Uterus (tissue), 3 donors: ENCODE measurements at regions not wholly inside any gene's neighbourhood (a gene's known extent, or its start where the extent isn't known, plus 50 kb on each side); places are given as distances from the start of the nearest gene placed in this dataset.

ENCODE experiments used
- DNase-seq, 2 donors: peaks; one replicate each; pipeline ENCODE4 v3.0.0-alpha.2; 2019 to 2020
- H3K27ac ChIP-seq, 2 donors: fragments of 200-600 bp; sonication (generic); 1 replicate in 1 of 2; 2 replicates in 1 of 2; pipeline ENCODE4 v1.5.1; 2016 to 2018
- H3K27me3 ChIP-seq, 2 donors: fragments of 200-600 bp; sonication (generic); one replicate each; pipeline ENCODE4 v1.5.1; 2018 to 2019; ENCODE audit warnings: control low read depth in 1 of 2
- H3K36me3 ChIP-seq, 2 donors: fragments of 200-600 bp; sonication (generic); one replicate each; pipeline ENCODE4 v1.5.1; 2019; ENCODE audit warnings: control low read depth in 1 of 2
- H3K4me1 ChIP-seq, 2 donors: fragments of 200-600 bp; sonication (generic); one replicate each; pipeline ENCODE4 v1.5.1; 2018 to 2019; ENCODE audit warnings: control low read depth in 1 of 2
- H3K4me3 ChIP-seq, 2 donors: fragments of 200-600 bp; sonication (generic); 1 replicate in 1 of 2; 2 replicates in 1 of 2; pipeline ENCODE4 v1.5.1; 2018 to 2019; ENCODE audit warnings: mild to moderate bottlenecking in 1 of 2
- H3K9me3 ChIP-seq, 2 donors: fragments of 200-600 bp; sonication (generic); one replicate each; pipeline ENCODE4 v1.5.1; 2019; ENCODE audit warnings: control low read depth in 1 of 2
- CTCF ChIP-seq, 4 experiments: fragments of 200-600 bp in 2 of 4; fragments of 450-650 bp in 2 of 4; sonication (generic) in 2 of 4; IDR thresholded peaks; one replicate each; pipeline ENCODE4 v1.5.1; 2016 to 2019; ENCODE audit warnings: antibody characterized with exemption in 4 of 4, mild to moderate bottlenecking in 2 of 4, moderate library complexity in 1 of 4
- POLR2A ChIP-seq, 2 donors: fragments of 450-650 bp; IDR thresholded peaks; one replicate each; pipeline ENCODE4 v1.6.1; 2016; ENCODE audit warnings: antibody characterized with exemption in 2 of 2, mild to moderate bottlenecking in 1 of 2, moderate library complexity in 1 of 2
- intact Hi-C: fragments of 100-400 bp; cut with DNase I; formaldehyde crosslinking; loops from one replicate; pipeline ENCODE4 v1.15.1; 2023; ENCODE audit warnings: low total_unique reads
- donor health status: DM: yes; HTN: yes; CAD: no.

- Histone ChIP-seq H3K4me3 (no peak overlapping the region), H3K4me1 (peaks cover 0 to 23% of the 10 kb centered on the region in 2 donors), H3K27ac (no peak overlapping the region), H3K36me3 (no peaks in the 10 kb centered on the region), H3K27me3 (peaks cover 2 to 37% of the 10 kb centered on the region in 2 donors), H3K9me3 (no peaks in the 10 kb centered on the region)
- DNase-seq, result no peak
- intact Hi-C loops, result no loop called here
- TF ChIP-seq CTCF (IDR thresholded peaks at IDR 0.05) (no peak), POLR2A (IDR thresholded peaks at IDR 0.05) (no peak)
Observed at GRCh38 chr3:44001072-44001471, 240.6 kb upstream of the TOPAZ1 start.

GRCh38 chr3:44003801-44004200, 237.9 kb upstream of the TOPAZ1 start:
- Histone ChIP-seq H3K27ac (no peak overlapping the region), H3K27me3 (peaks cover 0 to 16% of the 10 kb centered on the region in 2 donors), H3K4me1 (peaks cover 0 to 6% of the 10 kb centered on the region in 2 donors), H3K9me3 (no peaks in the 10 kb centered on the region), H3K4me3 (no peak overlapping the region), H3K36me3 (no peaks in the 10 kb centered on the region)
- TF ChIP-seq POLR2A (IDR thresholded peaks at IDR 0.05) (no peak), CTCF (IDR thresholded peaks at IDR 0.05) (no peak)
- DNase-seq, result no peak
- intact Hi-C loops, result no loop called here

- H3K27me3 ChIP-seq, result no peaks in the 10 kb centered on the region
- H3K4me1 ChIP-seq, result no peaks in the 10 kb centered on the region
- H3K27ac ChIP-seq, result no peak overlapping the region
- no peak for DNase-seq
- H3K9me3 ChIP-seq, result no peaks in the 10 kb centered on the region
- TF ChIP-seq CTCF (IDR thresholded peaks at IDR 0.05) (no peak), POLR2A (IDR thresholded peaks at IDR 0.05) (no peak)
- intact Hi-C loops, result no loop called here
- no peak overlapping the region for H3K4me3 ChIP-seq
- no peaks in the 10 kb centered on the region for H3K36me3 ChIP-seq
Observed at GRCh38 chr3:44011680-44012079, 230.0 kb upstream of the TOPAZ1 start.

- DNase-seq, result no peak
- Histone ChIP-seq H3K27me3 (no peaks in the 10 kb centered on the region), H3K36me3 (no peaks in the 10 kb centered on the region), H3K4me3 (no peak overlapping the region), H3K27ac (no peak overlapping the region), H3K4me1 (no peaks in the 10 kb centered on the region), H3K9me3 (no peaks in the 10 kb centered on the region)
- intact Hi-C loops, result no loop called here
- no peak for TF ChIP-seq POLR2A (IDR thresholded peaks at IDR 0.05)
- no peak for TF ChIP-seq CTCF (IDR thresholded peaks at IDR 0.05)
Observed at GRCh38 chr3:44012160-44012899, 229.4 kb upstream of the TOPAZ1 start.

- H3K27me3 ChIP-seq, result no peaks in the 10 kb centered on the region
- intact Hi-C loops, result no loop called here
- no peaks in the 10 kb centered on the region for H3K4me1 ChIP-seq
- TF ChIP-seq CTCF (IDR thresholded peaks at IDR 0.05), result no peak
- no peak for TF ChIP-seq POLR2A (IDR thresholded peaks at IDR 0.05)
- H3K4me3 ChIP-seq, result no peak overlapping the region
- no peaks in the 10 kb centered on the region for H3K36me3 ChIP-seq
- no peak for DNase-seq
- H3K9me3 ChIP-seq, result no peaks in the 10 kb centered on the region
- H3K27ac ChIP-seq, result no peak overlapping the region
Observed at GRCh38 chr3:44013967-44014366, 227.7 kb upstream of the TOPAZ1 start.
